ENCODE measurements at regions not wholly inside any gene's neighbourhood (a gene's known extent, or its start where the extent isn't known, plus 50 kb on each side); places are given as distances from the start of the nearest gene placed in this dataset.

DNA sequence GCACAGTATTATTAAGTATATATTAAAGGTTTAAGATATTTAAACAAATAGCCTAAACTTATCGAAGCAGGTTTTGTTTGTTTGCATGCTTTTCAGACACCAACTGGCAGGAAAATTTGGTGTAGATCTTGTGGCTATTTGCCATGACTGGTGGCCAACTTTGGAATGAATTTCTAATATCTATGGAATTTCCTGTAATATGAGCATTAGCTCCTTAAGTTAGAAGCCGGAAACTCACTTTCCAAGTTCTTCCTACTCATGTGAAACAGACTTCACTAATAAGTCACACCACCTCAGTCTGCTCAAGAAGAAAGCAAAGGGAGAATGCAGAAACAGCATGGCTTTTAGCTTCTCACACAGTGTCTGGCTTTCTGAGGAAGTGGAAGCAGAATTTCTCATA, 563.9 kb downstream of the GRXCR1 start:
- TF ChIP-seq, protein P1, sequence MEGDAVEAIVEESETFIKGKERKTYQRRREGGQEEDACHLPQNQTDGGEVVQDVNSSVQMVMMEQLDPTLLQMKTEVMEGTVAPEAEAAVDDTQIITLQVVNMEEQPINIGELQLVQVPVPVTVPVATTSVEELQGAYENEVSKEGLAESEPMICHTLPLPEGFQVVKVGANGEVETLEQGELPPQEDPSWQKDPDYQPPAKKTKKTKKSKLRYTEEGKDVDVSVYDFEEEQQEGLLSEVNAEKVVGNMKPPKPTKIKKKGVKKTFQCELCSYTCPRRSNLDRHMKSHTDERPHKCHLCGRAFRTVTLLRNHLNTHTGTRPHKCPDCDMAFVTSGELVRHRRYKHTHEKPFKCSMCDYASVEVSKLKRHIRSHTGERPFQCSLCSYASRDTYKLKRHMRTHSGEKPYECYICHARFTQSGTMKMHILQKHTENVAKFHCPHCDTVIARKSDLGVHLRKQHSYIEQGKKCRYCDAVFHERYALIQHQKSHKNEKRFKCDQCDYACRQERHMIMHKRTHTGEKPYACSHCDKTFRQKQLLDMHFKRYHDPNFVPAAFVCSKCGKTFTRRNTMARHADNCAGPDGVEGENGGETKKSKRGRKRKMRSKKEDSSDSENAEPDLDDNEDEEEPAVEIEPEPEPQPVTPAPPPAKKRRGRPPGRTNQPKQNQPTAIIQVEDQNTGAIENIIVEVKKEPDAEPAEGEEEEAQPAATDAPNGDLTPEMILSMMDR (IDR thresholded peaks at IDR 0.05), result no peak
- no peak for TF ChIP-seq ZFX (IDR thresholded peaks at IDR 0.05; ENCODE audit: borderline replicate concordance)

All from 22Rv1 (cell line).